ENCODE measurements at regions not wholly inside any gene's neighbourhood (a gene's known extent, or its start where the extent isn't known, plus 50 kb on each side); places are given as distances from the start of the nearest gene placed in this dataset.

DNA sequence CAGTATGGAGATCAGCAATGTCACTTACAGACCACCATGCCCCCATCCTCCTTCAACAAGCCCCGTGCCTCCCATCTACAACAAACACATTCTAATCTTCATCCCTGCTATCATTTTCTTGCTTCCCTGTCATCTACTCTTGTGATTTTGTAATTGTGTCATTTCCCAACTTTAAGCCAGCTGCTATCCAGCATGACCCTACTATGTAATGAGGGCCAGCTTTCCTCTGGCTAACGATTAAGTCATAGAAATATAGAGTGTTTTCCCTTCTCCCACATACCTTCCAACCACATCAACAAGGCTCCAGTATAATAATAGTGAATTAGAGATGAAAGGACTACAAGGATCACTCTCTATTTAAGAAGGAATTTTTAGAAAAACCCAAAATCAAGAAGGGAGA, 607.0 kb downstream of the TENT5A start:
- H3K27me3 ChIP-seq (ENCODE audit: insufficient read depth, low read length): no peaks in the 10 kb centered on the region
- no peak overlapping the region for H3K4me3 ChIP-seq (replicated peaks in 1 of 2; ENCODE audit: low read depth in 1 of 2, low read length in 2 of 2)
- no peaks in the 10 kb centered on the region for H3K4me1 ChIP-seq (ENCODE audit: control insufficient read depth in 1 of 2, insufficient read depth in 2 of 2, low read length in 2 of 2)
- H3K36me3 ChIP-seq (ENCODE audit: control insufficient read depth in 1 of 2, insufficient read depth in 2 of 2, low read length in 2 of 2): no peaks in the 10 kb centered on the region
- no peak overlapping the region for H3K4me2 ChIP-seq (ENCODE audit: low read length)
- RAD21 ChIA-PET (ENCODE audit: low non-redundant PET in 1 of 2, low total read pairs in 2 of 2, uncharacterized antibody in 2 of 2, unreplicated experiment in 2 of 2): no interaction called here
- intact Hi-C loops (cut with micrococcal nuclease): no loop called here
- POLR2A ChIA-PET: no interaction called here
- no peak for ATAC-seq
- BruUV-seq (replicated peaks): no TSS peak
- no peaks in the 10 kb centered on the region for H3K9me2 ChIP-seq (ENCODE audit: insufficient read depth)
- no peak overlapping the region for H2AFZ ChIP-seq (ENCODE audit: low read depth, low read length, poor library complexity, severe bottlenecking)
- no peak for DNase-seq (ENCODE audit: low read depth, low spot score)
- CTCF ChIA-PET: no interaction called here
- H4K20me1 ChIP-seq (ENCODE audit: insufficient read depth): no peaks in the 10 kb centered on the region
- H3K27ac ChIP-seq (ENCODE audit: low read depth, low read length): no peak overlapping the region
- H3K79me2 ChIP-seq (ENCODE audit: insufficient read depth, low read length): no peaks in the 10 kb centered on the region
- no peak for TF ChIP-seq TCF7L2 (IDR thresholded peaks at IDR 0.05; ENCODE audit: borderline replicate concordance, extremely low read depth, insufficient read depth, insufficient read length)
- TF ChIP-seq, protein P1, sequence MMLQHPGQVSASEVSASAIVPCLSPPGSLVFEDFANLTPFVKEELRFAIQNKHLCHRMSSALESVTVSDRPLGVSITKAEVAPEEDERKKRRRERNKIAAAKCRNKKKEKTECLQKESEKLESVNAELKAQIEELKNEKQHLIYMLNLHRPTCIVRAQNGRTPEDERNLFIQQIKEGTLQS (IDR thresholded peaks at IDR 0.05): no peak
- TF ChIP-seq CEBPB (IDR thresholded peaks at IDR 0.05; ENCODE audit: low read depth): no peak
- TF ChIP-seq SP1 (IDR thresholded peaks at IDR 0.05; ENCODE audit: low read depth): no peak
- TF ChIP-seq, protein P2, sequence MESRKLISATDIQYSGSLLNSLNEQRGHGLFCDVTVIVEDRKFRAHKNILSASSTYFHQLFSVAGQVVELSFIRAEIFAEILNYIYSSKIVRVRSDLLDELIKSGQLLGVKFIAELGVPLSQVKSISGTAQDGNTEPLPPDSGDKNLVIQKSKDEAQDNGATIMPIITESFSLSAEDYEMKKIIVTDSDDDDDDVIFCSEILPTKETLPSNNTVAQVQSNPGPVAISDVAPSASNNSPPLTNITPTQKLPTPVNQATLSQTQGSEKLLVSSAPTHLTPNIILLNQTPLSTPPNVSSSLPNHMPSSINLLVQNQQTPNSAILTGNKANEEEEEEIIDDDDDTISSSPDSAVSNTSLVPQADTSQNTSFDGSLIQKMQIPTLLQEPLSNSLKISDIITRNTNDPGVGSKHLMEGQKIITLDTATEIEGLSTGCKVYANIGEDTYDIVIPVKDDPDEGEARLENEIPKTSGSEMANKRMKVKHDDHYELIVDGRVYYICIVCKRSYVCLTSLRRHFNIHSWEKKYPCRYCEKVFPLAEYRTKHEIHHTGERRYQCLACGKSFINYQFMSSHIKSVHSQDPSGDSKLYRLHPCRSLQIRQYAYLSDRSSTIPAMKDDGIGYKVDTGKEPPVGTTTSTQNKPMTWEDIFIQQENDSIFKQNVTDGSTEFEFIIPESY (IDR thresholded peaks at IDR 0.05; ENCODE audit: extremely low read depth, insufficient replicate concordance, low read length): no peak
- TF ChIP-seq, protein P3, sequence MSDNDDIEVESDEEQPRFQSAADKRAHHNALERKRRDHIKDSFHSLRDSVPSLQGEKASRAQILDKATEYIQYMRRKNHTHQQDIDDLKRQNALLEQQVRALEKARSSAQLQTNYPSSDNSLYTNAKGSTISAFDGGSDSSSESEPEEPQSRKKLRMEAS (IDR thresholded peaks at IDR 0.05): no peak
- TF ChIP-seq JUND (IDR thresholded peaks at IDR 0.05): no peak
- no peak for TF ChIP-seq ZNF274 (IDR thresholded peaks at IDR 0.05; ENCODE audit: low read depth, low read length)
- TF ChIP-seq ELF1 (IDR thresholded peaks at IDR 0.05; ENCODE audit: borderline replicate concordance, low read depth): no peak
- TF ChIP-seq POLR2A (IDR thresholded peaks at IDR 0.05; ENCODE audit: borderline replicate concordance, extremely low read depth, insufficient read depth, insufficient read length): no peak
- TF ChIP-seq POLR2AphosphoS5 (IDR thresholded peaks at IDR 0.05; ENCODE audit: low read depth, low read length): no peak
- TF ChIP-seq ZFX (IDR thresholded peaks at IDR 0.05): no peak
- TF ChIP-seq, protein P4, sequence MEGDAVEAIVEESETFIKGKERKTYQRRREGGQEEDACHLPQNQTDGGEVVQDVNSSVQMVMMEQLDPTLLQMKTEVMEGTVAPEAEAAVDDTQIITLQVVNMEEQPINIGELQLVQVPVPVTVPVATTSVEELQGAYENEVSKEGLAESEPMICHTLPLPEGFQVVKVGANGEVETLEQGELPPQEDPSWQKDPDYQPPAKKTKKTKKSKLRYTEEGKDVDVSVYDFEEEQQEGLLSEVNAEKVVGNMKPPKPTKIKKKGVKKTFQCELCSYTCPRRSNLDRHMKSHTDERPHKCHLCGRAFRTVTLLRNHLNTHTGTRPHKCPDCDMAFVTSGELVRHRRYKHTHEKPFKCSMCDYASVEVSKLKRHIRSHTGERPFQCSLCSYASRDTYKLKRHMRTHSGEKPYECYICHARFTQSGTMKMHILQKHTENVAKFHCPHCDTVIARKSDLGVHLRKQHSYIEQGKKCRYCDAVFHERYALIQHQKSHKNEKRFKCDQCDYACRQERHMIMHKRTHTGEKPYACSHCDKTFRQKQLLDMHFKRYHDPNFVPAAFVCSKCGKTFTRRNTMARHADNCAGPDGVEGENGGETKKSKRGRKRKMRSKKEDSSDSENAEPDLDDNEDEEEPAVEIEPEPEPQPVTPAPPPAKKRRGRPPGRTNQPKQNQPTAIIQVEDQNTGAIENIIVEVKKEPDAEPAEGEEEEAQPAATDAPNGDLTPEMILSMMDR (IDR thresholded peaks at IDR 0.05 in 2 of 3, conservative IDR thresholded peaks at IDR 0.05 in 1 of 3; ENCODE audit: borderline replicate concordance in 1 of 3, insufficient read depth in 1 of 3, low read depth in 2 of 3, low read length in 2 of 3): no peak
- TF ChIP-seq EZH2phosphoT487 (IDR thresholded peaks at IDR 0.05; ENCODE audit: borderline replicate concordance): no peak
- TF ChIP-seq, protein P5, sequence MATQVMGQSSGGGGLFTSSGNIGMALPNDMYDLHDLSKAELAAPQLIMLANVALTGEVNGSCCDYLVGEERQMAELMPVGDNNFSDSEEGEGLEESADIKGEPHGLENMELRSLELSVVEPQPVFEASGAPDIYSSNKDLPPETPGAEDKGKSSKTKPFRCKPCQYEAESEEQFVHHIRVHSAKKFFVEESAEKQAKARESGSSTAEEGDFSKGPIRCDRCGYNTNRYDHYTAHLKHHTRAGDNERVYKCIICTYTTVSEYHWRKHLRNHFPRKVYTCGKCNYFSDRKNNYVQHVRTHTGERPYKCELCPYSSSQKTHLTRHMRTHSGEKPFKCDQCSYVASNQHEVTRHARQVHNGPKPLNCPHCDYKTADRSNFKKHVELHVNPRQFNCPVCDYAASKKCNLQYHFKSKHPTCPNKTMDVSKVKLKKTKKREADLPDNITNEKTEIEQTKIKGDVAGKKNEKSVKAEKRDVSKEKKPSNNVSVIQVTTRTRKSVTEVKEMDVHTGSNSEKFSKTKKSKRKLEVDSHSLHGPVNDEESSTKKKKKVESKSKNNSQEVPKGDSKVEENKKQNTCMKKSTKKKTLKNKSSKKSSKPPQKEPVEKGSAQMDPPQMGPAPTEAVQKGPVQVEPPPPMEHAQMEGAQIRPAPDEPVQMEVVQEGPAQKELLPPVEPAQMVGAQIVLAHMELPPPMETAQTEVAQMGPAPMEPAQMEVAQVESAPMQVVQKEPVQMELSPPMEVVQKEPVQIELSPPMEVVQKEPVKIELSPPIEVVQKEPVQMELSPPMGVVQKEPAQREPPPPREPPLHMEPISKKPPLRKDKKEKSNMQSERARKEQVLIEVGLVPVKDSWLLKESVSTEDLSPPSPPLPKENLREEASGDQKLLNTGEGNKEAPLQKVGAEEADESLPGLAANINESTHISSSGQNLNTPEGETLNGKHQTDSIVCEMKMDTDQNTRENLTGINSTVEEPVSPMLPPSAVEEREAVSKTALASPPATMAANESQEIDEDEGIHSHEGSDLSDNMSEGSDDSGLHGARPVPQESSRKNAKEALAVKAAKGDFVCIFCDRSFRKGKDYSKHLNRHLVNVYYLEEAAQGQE (IDR thresholded peaks at IDR 0.05; ENCODE audit: low read depth): no peak
- H3K9me3 ChIP-seq (ENCODE audit: control insufficient read depth in 1 of 2, insufficient read depth in 1 of 2, low read depth in 1 of 2, low read length in 2 of 2): no peaks in the 10 kb centered on the region
- no peak overlapping the region for H3K9ac ChIP-seq (ENCODE audit: low read length)
